PC-3 (cell line): ENCODE measurements at regions not wholly inside any gene's neighbourhood (a gene's known extent, or its start where the extent isn't known, plus 50 kb on each side); places are given as distances from the start of the nearest gene placed in this dataset.
A peak's percentile ranks its signal among the peaks of the same experiment; 100 is the strongest.

Experiments
- ATAC-seq: fragments of 200-7000 bp; cut with Tn5 transposase; 2 replicates; pipeline ENCODE4 v1.9.1; 2020; ENCODE audit warnings: mild to moderate bottlenecking, moderate library complexity
- BruUV-seq: library from RNA; stranded (reverse); fragments of 400-500 nt; replicated peaks from 2 replicates; lab custom pipeline; 2021; lab: Mats Ljungman, UMichigan
- CTCF ChIA-PET: fragments of 300-600 bp; sonication (Branson Sonifier 250); formaldehyde crosslinking; loops from one replicate; lab custom pipeline; 2022; ENCODE audit warnings: antibody characterized with exemption; lab: Charles Lee
- POLR2A ChIA-PET: fragments of 300-600 bp; sonication (Branson Sonifier 250); formaldehyde crosslinking; loops from one replicate; lab custom pipeline; 2022; ENCODE audit warnings: antibody characterized with exemption; ENCODE audit not compliant: unreplicated experiment; lab: Charles Lee
- DNase-seq: peaks from one replicate; pipeline ENCODE4 v3.0.0-alpha.2; 2015
- H2AFZ ChIP-seq: fragments of 300-600 bp; sonication (generic); 2 replicates; pipeline ENCODE4 v1.6.0; 2016; ENCODE audit warnings: antibody characterized with exemption, low read length
- H3F3A ChIP-seq: fragments of 300-600 bp; sonication (generic); one replicate; pipeline ENCODE4 v1.6.0; 2017; ENCODE audit warnings: antibody characterized with exemption, low read length, control low read depth, mild to moderate bottlenecking; ENCODE audit not compliant: unreplicated experiment
- H3K27ac ChIP-seq: fragments of 300-600 bp; sonication (generic); 2 replicates; pipeline ENCODE4 v1.5.1; 2016; ENCODE audit warnings: mild to moderate bottlenecking, low read length
- H3K27me3 ChIP-seq: fragments of 300-600 bp; sonication (generic); 2 replicates; pipeline ENCODE4 v1.6.1; 2016; ENCODE audit warnings: low read length, mixed read lengths
- H3K36me3 ChIP-seq: fragments of 300-600 bp; sonication (generic); 2 replicates; pipeline ENCODE4 v1.6.1; 2016; ENCODE audit warnings: low read depth, mixed run types, low read length, mixed read lengths
- H3K4me1 ChIP-seq: fragments of 300-600 bp; sonication (generic); 2 replicates; pipeline ENCODE4 v1.5.1; 2016; ENCODE audit warnings: low read length; ENCODE audit not compliant: insufficient read depth
- H3K4me2 ChIP-seq: fragments of 300-600 bp; sonication (generic); 2 replicates; pipeline ENCODE4 v1.6.0; 2016; ENCODE audit warnings: low read length
- H3K4me3 ChIP-seq: fragments of 300-600 bp; sonication (generic); 2 replicates; pipeline ENCODE4 v1.5.1; 2016; ENCODE audit warnings: mild to moderate bottlenecking, low read length, mixed read lengths
- H3K79me2 ChIP-seq: fragments of 300-600 bp; sonication (generic); 2 replicates; pipeline ENCODE4 v1.6.1; 2017; ENCODE audit warnings: low read length, mixed read lengths
- H3K9ac ChIP-seq: fragments of 300-600 bp; sonication (generic); 2 replicates; pipeline ENCODE4 v1.6.0; 2016; ENCODE audit warnings: mild to moderate bottlenecking, low read length
- H3K9me2 ChIP-seq: fragments of 300-600 bp; sonication (generic); replicated peaks from 2 replicates; pipeline ENCODE4 v1.6.1; 2016; ENCODE audit warnings: mixed run types, low read length, mixed read lengths
- H3K9me3 ChIP-seq: fragments of 300-600 bp; sonication (generic); 2 replicates; pipeline ENCODE4 v1.6.1; 2016; ENCODE audit warnings: low read length, mixed read lengths
- H4K20me1 ChIP-seq: fragments of 300-600 bp; sonication (generic); 2 replicates; pipeline ENCODE4 v1.6.1; 2016; ENCODE audit warnings: low read length, mixed read lengths
- CTCF ChIP-seq: fragments of 300-600 bp; sonication (generic); conservative IDR thresholded peaks from 2 replicates; pipeline ENCODE4 v1.5.1; 2017; ENCODE audit warnings: antibody characterized with exemption, low read depth, mild to moderate bottlenecking, low read length
- EZH2 ChIP-seq: fragments of 300-600 bp; sonication (generic); IDR thresholded peaks from one replicate; pipeline ENCODE4 v1.6.1; 2017; ENCODE audit warnings: antibody characterized with exemption, mild to moderate bottlenecking, low read length; ENCODE audit not compliant: unreplicated experiment
- EZH2phosphoT487 ChIP-seq: fragments of 300-600 bp; sonication (generic); IDR thresholded peaks from 2 replicates; pipeline ENCODE4 v1.6.1; 2018; ENCODE audit warnings: mild to moderate bottlenecking, antibody characterized with exemption, low read length, borderline replicate concordance
- intact Hi-C: fragments of 100-400 bp; cut with micrococcal nuclease; formaldehyde crosslinking; loops from 2 replicates; pipeline ENCODE4 v1.9.0; 2023

GRCh38 chr1:11383553-11384169, 95.3 kb upstream of the DISP3 start:
- H3K27ac ChIP-seq = no peak overlapping the region
- no peaks in the 10 kb centered on the region for H3K9me2 ChIP-seq
- H3K4me1 ChIP-seq = no peaks in the 10 kb centered on the region
- ChIA-PET POLR2A (no interaction called here), CTCF (no interaction called here)
- H3K9me3 ChIP-seq = no peaks in the 10 kb centered on the region
- H3K4me3 ChIP-seq = no peak overlapping the region
- no peaks in the 10 kb centered on the region for H4K20me1 ChIP-seq
- no peaks in the 10 kb centered on the region for H3K36me3 ChIP-seq
- H3K79me2 ChIP-seq = no peaks in the 10 kb centered on the region
- no peak for ATAC-seq
- no peak for DNase-seq
- BruUV-seq = no TSS peak
- intact Hi-C loops = no loop called here
- H3K27me3 ChIP-seq = peaks cover 23% of the 10 kb centered on the region
- H3K4me2 ChIP-seq = no peak overlapping the region
- no peak overlapping the region for H3K9ac ChIP-seq
- no peak overlapping the region for H2AFZ ChIP-seq
- TF ChIP-seq CTCF (no peak), EZH2phosphoT487 (no peak), EZH2 (no peak)
- no peaks in the 10 kb centered on the region for H3F3A ChIP-seq

- BruUV-seq = no TSS peak
These were observed 94.8 kb upstream of the DISP3 start for GRCh38 chr1:11384170-11384554.

More at GRCh38 chr1:11384170-11384554, 94.8 kb upstream of the DISP3 start:
- Histone ChIP-seq H3K27ac (no peak overlapping the region), H3K9me2 (no peaks in the 10 kb centered on the region), H3K4me1 (no peaks in the 10 kb centered on the region), H3F3A (no peaks in the 10 kb centered on the region), H3K9me3 (no peaks in the 10 kb centered on the region), H3K36me3 (no peaks in the 10 kb centered on the region), H3K4me3 (no peak overlapping the region), H3K27me3 (peaks cover 22% of the 10 kb centered on the region), H3K4me2 (no peak overlapping the region), H3K9ac (no peak overlapping the region), H4K20me1 (no peaks in the 10 kb centered on the region), H2AFZ (no peak overlapping the region), H3K79me2 (no peaks in the 10 kb centered on the region)
- peak; percentile 22 for DNase-seq
- intact Hi-C loops = no loop called here
- TF ChIP-seq CTCF = no peak
- TF ChIP-seq EZH2 = no peak
- TF ChIP-seq EZH2phosphoT487 = no peak
- ChIA-PET CTCF (no interaction called here), POLR2A (no interaction called here)
- ATAC-seq = no peak
